ENCODE measurements at regions not wholly inside any gene's neighbourhood (a gene's known extent, or its start where the extent isn't known, plus 50 kb on each side); places are given as distances from the start of the nearest gene placed in this dataset.

GRCh38 chr7:94338921-94339371 is 55.7 kb upstream of the COL1A2 start:
- TF ChIP-seq POLR2AphosphoS5 (IDR thresholded peaks at IDR 0.05) (no peak), POLR2A (IDR thresholded peaks at IDR 0.05) (no peak), EP300 (IDR thresholded peaks at IDR 0.05) (no peak)
- TF ChIP-seq, protein P1, sequence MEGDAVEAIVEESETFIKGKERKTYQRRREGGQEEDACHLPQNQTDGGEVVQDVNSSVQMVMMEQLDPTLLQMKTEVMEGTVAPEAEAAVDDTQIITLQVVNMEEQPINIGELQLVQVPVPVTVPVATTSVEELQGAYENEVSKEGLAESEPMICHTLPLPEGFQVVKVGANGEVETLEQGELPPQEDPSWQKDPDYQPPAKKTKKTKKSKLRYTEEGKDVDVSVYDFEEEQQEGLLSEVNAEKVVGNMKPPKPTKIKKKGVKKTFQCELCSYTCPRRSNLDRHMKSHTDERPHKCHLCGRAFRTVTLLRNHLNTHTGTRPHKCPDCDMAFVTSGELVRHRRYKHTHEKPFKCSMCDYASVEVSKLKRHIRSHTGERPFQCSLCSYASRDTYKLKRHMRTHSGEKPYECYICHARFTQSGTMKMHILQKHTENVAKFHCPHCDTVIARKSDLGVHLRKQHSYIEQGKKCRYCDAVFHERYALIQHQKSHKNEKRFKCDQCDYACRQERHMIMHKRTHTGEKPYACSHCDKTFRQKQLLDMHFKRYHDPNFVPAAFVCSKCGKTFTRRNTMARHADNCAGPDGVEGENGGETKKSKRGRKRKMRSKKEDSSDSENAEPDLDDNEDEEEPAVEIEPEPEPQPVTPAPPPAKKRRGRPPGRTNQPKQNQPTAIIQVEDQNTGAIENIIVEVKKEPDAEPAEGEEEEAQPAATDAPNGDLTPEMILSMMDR (IDR thresholded peaks at IDR 0.05), result no peak
